ENCODE measurements at regions not wholly inside any gene's neighbourhood (a gene's known extent, or its start where the extent isn't known, plus 50 kb on each side); places are given as distances from the start of the nearest gene placed in this dataset.

GRCh38 chr14:84751745-84752144 lies 778.2 kb upstream of the FLRT2 start:
- DNase-seq (ENCODE audit: low read depth): no peak

- no peak for DNase-seq (ENCODE audit: low read depth)
Observed at GRCh38 chr14:84760489-84761126, 769.3 kb upstream of the FLRT2 start.

- DNase-seq (ENCODE audit: low read depth): no peak
Observed at GRCh38 chr14:84767434-84767833, 762.5 kb upstream of the FLRT2 start.

GRCh38 chr14:84770030-84770429 lies 759.9 kb upstream of the FLRT2 start:
- no peak for DNase-seq (ENCODE audit: low read depth)

- DNase-seq (ENCODE audit: low read depth): no peak
Observed at GRCh38 chr14:84777356-84777755, 752.6 kb upstream of the FLRT2 start.

- no peak for DNase-seq (ENCODE audit: low read depth)
Observed at GRCh38 chr14:84782902-84783301, 747.0 kb upstream of the FLRT2 start.

GRCh38 chr14:84783511-84783910 lies 746.4 kb upstream of the FLRT2 start:
- no peak for DNase-seq (ENCODE audit: low read depth)

- DNase-seq (ENCODE audit: low read depth): no peak
Observed at GRCh38 chr14:84785996-84786395, 743.9 kb upstream of the FLRT2 start.

GRCh38 chr14:84789012-84789411 lies 740.9 kb upstream of the FLRT2 start:
- DNase-seq (ENCODE audit: low read depth): no peak

- no peak for DNase-seq (ENCODE audit: low read depth)
Observed at GRCh38 chr14:84792722-84793410, 737.1 kb upstream of the FLRT2 start.

GRCh38 chr14:84797326-84797725 lies 732.6 kb upstream of the FLRT2 start:
- no peak for DNase-seq (ENCODE audit: low read depth)

GRCh38 chr14:84804468-84804867 lies 725.5 kb upstream of the FLRT2 start:
- DNase-seq (ENCODE audit: low read depth): no peak

- no peak for DNase-seq (ENCODE audit: low read depth)
Observed at GRCh38 chr14:84804895-84805294, 725.0 kb upstream of the FLRT2 start.

GRCh38 chr14:84806181-84806580 lies 723.8 kb upstream of the FLRT2 start:
- DNase-seq (ENCODE audit: low read depth): no peak

GRCh38 chr14:84806622-84807021 lies 723.3 kb upstream of the FLRT2 start:
- DNase-seq (ENCODE audit: low read depth): no peak

GRCh38 chr14:84807673-84808072 lies 722.3 kb upstream of the FLRT2 start:
- no peak for DNase-seq (ENCODE audit: low read depth)

GRCh38 chr14:84809158-84809557 lies 720.8 kb upstream of the FLRT2 start:
- no peak for DNase-seq (ENCODE audit: low read depth)

- no peak for DNase-seq (ENCODE audit: low read depth)
Observed at GRCh38 chr14:84814391-84814790, 715.6 kb upstream of the FLRT2 start.

- DNase-seq (ENCODE audit: low read depth): no peak
Observed at GRCh38 chr14:84819528-84819927, 710.4 kb upstream of the FLRT2 start.

- DNase-seq (ENCODE audit: low read depth): no peak
Observed at GRCh38 chr14:84825481-84826251, 704.3 kb upstream of the FLRT2 start.

- no peak for DNase-seq (ENCODE audit: low read depth)
Observed at GRCh38 chr14:84826294-84826693, 703.6 kb upstream of the FLRT2 start.

GRCh38 chr14:84850595-84850994 lies 679.3 kb upstream of the FLRT2 start:
- DNase-seq (ENCODE audit: low read depth): no peak

Measured in M059J (cell line).